ENCODE measurements at regions not wholly inside any gene's neighbourhood (a gene's known extent, or its start where the extent isn't known, plus 50 kb on each side); places are given as distances from the start of the nearest gene placed in this dataset.
"Not testable (repeated sequence)": the region's sequence is repeated elsewhere in the genome, so short reads cannot be mapped to it uniquely, and the experiment has no call there.

GRCh38 chr4:9709724-9710123, 71.7 kb upstream of the DRD5 start:
- in situ Hi-C loops (cut with MboI; ENCODE audit: low sequenced_read_pairs in 4 of 4) (no loop called here), intact Hi-C loops (cut with DNase I; ENCODE audit: low total_unique reads) (no loop called here)

GRCh38 chr4:9715271-9715670, 66.2 kb upstream of the DRD5 start:
- H3K4me1 ChIP-seq; H3K4me3 ChIP-seq; H3K27ac ChIP-seq; ATAC-seq; DNase-seq; H3K9me3 ChIP-seq; H3K36me3 ChIP-seq; H3K27me3 ChIP-seq; intact Hi-C loops (cut with DNase I; ENCODE audit: low total_unique reads); in situ Hi-C loops (cut with MboI; ENCODE audit: low sequenced_read_pairs in 4 of 4): not testable (repeated sequence)

More at GRCh38 chr4:9709724-9710123, 71.7 kb upstream of the DRD5 start:
- Histone ChIP-seq H3K27ac (no peak overlapping the region), H3K4me3 (no peak overlapping the region), H3K4me1 (no peaks in the 10 kb centered on the region), H3K9me3 (no peaks in the 10 kb centered on the region), H3K27me3 (no peaks in the 10 kb centered on the region), H3K36me3 (no peaks in the 10 kb centered on the region)
- TF ChIP-seq CTCF (IDR thresholded peaks at IDR 0.05 in 4 of 5, conservative IDR thresholded peaks at IDR 0.05 in 1 of 5) (no peak), POLR2A (IDR thresholded peaks at IDR 0.05) (no peak)
- no peak for ATAC-seq
- no peak for DNase-seq

- H3K4me1 ChIP-seq: no peaks in the 10 kb centered on the region
- H3K9me3 ChIP-seq: no peaks in the 10 kb centered on the region
- H3K4me3 ChIP-seq: no peak overlapping the region
- TF ChIP-seq CTCF (IDR thresholded peaks at IDR 0.05 in 4 of 5, conservative IDR thresholded peaks at IDR 0.05 in 1 of 5): no peak
- no peak overlapping the region for H3K27ac ChIP-seq
- intact Hi-C loops (cut with DNase I; ENCODE audit: low total_unique reads): no loop called here
- H3K36me3 ChIP-seq: no peaks in the 10 kb centered on the region
- DNase-seq (no peak), ATAC-seq (no peak)
- in situ Hi-C loops (cut with MboI; ENCODE audit: low sequenced_read_pairs in 4 of 4): no loop called here
- H3K27me3 ChIP-seq: no peaks in the 10 kb centered on the region
Measured at GRCh38 chr4:9716093-9716492, 65.3 kb upstream of the DRD5 start.

GRCh38 chr4:9718246-9718939, 63.0 kb upstream of the DRD5 start:
- ATAC-seq: peak in 1 of 2 donors; percentile 42
- H3K9me3 ChIP-seq; H3K4me1 ChIP-seq; H3K4me3 ChIP-seq; DNase-seq; intact Hi-C loops (cut with DNase I; ENCODE audit: low total_unique reads); H3K27ac ChIP-seq; H3K36me3 ChIP-seq; H3K27me3 ChIP-seq; in situ Hi-C loops (cut with MboI; ENCODE audit: low sequenced_read_pairs in 4 of 4): not testable (repeated sequence)

GRCh38 chr4:9722131-9722530, 59.3 kb upstream of the DRD5 start:
- H3K36me3 ChIP-seq; H3K4me3 ChIP-seq; H3K27me3 ChIP-seq; H3K9me3 ChIP-seq; in situ Hi-C loops (cut with MboI; ENCODE audit: low sequenced_read_pairs in 4 of 4); DNase-seq; H3K4me1 ChIP-seq; ATAC-seq; intact Hi-C loops (cut with DNase I; ENCODE audit: low total_unique reads); H3K27ac ChIP-seq: not testable (repeated sequence)

Small RNA genes in the stretch of these regions (microRNA-seq; reads per million reads assigned to microRNA genes)
- 0 reads per million in 2 donors for gene MIR548I2 (ENCODE audit: borderline replicate concordance in 2 of 2)

Data from gastrocnemius medialis (tissue), 4 donors.